C4-2B (cell line): ENCODE measurements at regions not wholly inside any gene's neighbourhood (a gene's known extent, or its start where the extent isn't known, plus 50 kb on each side); places are given as distances from the start of the nearest gene placed in this dataset.

Source experiments
- CTCF ChIP-seq: fragments of 450-650 bp; conservative IDR thresholded peaks from 2 replicates; pipeline ENCODE4 v1.5.1; 2017; ENCODE audit warnings: mild to moderate bottlenecking
- ZFX ChIP-seq: fragments of 450-650 bp; IDR thresholded peaks from 2 replicates; pipeline ENCODE4 v1.6.1; 2017

- TF ChIP-seq CTCF, result no peak
- TF ChIP-seq ZFX, result no peak
Measured at GRCh38 chr2:18132697-18133096, 254.2 kb downstream of the KCNS3 start.
